GM18508 (cell line): ENCODE measurements at regions not wholly inside any gene's neighbourhood (a gene's known extent, or its start where the extent isn't known, plus 50 kb on each side); places are given as distances from the start of the nearest gene placed in this dataset.
A peak's percentile ranks its signal among the peaks of the same experiment; 100 is the strongest.

ENCODE experiments used
- ATAC-seq: cut with Tn5 transposase; IDR thresholded peaks from one replicate; pipeline ENCODE4 v1.9.1; 2021; ENCODE audit warnings: moderate number of reproducible peaks; ENCODE audit not compliant: insufficient read depth, unreplicated experiment

DNA sequence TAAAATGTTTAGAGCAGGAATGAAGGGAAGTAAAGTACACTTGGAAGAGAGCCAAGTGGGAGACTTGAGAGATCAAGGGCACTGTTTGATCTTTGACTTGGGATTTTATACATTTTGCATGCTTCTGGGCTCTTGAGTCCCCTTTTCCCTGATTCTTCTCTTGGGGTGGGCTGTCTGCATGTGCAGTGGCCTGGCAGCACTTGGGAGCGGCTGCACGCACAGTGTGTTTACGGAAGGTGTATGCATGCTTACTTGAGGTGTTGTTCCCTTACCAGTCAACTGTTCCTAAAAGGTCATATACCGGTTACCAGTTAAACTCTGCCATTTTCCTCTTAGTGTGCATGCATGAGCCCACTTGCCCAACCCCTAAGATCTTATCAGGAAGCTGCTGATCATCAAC is 377.7 kb downstream of the CYLC2 start:
- no peak for ATAC-seq

DNA sequence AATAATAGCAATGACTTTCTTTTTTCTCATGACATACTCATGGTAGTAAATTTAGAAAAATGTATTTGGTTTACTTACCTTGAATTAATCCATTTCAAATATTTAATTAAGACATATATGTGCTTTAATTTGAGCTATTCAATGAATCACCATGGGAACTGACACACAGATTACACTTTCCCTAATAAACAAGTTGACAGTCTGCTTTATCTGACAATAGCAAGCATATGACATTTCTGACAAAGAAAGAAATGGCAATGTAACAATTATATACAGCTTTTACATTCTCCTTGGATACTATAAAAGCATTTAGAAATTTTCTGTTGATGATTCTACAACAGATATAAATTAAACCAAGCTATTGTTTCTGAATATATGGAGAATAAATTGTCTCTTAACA is 382.5 kb downstream of the CYLC2 start:
- no peak for ATAC-seq

DNA sequence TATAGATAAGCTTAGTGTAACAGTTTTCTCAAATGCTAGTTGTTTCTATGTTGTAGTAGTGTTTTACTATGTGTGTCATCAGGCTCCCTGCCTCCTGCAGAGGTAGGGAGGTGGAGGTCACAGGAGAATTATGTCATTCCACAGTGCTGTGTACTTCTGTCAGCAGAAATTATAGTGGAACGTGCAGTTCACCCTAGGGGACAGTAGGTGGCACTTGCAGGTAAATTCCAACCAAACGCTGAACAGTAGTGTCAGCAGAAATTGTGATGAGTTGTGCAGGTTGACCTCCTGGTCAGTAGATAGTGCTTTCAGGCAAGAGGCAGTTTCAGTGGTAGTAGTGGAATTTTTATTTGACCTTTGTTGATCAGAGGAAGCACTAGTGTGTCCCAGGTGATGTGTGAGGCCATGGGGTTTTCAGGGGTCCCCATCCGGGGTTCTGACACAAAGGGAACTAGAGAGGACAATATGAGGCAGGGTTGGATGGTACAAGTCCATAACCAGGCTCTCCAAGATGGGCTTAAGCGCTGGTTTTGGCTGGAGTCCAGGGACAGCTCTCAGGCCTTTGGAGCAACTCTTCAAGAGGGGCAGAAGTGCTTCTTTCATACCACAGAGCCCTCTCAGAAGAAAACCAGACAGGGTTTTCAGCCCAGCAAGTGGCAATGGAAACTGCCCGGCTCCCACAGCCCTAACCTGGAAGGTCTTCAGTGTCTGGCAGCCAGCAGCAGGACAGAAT is 402.9 kb downstream of the CYLC2 start:
- ATAC-seq: peak; percentile 98

DNA sequence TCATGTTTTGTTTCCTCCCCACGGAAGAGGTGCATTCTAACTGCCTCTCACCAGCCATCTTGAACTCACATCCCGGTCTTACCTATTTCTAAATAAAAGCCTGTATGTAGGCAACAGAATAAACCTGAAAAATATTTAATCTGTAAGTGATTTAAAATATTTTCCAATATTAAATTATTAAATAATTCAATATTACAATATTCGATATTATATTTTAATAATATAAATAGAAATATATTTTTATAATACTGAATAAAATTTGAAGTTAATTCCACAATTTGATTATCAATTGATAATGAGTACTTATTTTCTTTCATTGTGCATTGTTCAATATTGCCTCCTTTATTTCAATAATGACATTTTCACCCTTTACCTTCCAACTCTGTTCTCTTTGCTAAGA is 404.4 kb downstream of the CYLC2 start:
- no peak for ATAC-seq

DNA sequence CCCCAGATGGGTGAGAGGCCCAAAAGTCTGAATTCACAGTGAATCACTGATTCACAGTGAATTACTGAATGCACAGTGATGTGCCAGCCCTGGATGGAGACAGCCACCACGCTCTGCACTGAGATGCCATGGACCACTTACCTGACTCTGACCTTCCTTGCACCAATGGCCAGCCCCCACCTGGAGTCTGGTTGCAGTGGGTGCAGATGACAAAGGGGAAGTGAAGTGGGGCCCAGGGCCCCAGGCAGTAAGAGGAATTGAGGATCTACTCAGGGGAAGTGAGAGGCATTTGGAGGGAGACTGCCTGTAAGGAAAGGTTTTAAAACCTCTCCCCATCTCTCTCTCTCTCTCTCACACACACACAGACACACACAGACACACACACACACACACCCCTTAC is 412.1 kb downstream of the CYLC2 start:
- no peak for ATAC-seq

GRCh38 chr9:103410059-103410458 is 414.9 kb downstream of the CYLC2 start:
- ATAC-seq: no peak

GRCh38 chr9:103427696-103428095 is 432.6 kb downstream of the CYLC2 start:
- no peak for ATAC-seq

GRCh38 chr9:103430469-103430868 is 435.3 kb downstream of the CYLC2 start:
- ATAC-seq: no peak

GRCh38 chr9:103431809-103432208 is 436.7 kb downstream of the CYLC2 start:
- no peak for ATAC-seq

- no peak for ATAC-seq
Observed at GRCh38 chr9:103444176-103444575, 449.0 kb downstream of the CYLC2 start.

DNA sequence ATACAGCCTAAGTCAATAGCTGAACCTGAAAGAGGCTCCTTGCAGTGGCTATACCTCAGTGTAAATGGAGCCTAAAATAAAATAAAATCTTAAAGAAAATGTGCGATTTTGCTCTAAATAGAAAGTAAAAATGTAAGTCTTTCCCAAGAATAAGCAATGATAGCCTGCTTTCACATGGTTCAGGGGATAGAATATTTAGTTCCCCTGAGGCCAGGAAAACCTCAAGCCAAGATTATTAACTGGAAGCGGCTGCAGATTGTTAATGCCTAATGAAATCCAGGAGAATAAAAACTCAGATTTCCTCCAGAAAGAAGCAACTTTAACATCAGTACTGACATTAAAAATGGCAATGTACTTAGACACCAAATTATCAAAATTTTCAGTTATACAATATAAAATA is 463.7 kb downstream of the CYLC2 start:
- no peak for ATAC-seq

- no peak for ATAC-seq
Observed at GRCh38 chr9:103471241-103471640, 476.1 kb downstream of the CYLC2 start.

- ATAC-seq: no peak
Observed at GRCh38 chr9:103474156-103474555, 479.0 kb downstream of the CYLC2 start.

DNA sequence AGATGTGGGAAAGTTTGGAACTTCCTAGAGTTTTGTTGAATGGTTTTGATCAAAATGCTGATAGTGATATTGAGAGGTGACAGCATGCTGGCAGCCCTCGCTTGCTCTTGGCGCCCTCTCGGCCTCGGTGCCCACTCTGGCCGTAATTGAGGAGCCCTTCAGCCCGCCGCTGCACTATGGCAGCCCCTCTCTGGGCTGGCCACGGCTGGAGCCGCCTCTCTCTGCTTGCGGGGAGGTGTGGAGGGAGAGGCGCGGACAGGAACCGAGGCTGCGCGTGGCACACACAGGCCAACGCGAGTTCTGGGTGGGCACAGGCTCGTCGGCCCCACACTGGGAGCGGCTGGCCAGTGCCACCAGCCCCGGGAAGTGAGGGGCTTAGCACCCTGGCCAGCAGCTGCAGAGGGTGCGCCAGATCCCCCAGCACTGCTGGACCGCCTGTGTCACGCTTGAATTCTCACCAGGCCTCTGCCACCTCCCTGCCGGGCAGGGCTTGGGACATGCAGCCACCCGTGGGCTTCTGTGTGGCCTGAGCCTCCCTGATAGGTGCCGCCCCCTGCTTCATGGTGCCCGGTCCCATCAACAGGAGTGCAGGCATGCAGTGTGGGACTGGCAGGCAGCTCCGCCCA is 488.5 kb downstream of the CYLC2 start:
- ATAC-seq: no peak

DNA sequence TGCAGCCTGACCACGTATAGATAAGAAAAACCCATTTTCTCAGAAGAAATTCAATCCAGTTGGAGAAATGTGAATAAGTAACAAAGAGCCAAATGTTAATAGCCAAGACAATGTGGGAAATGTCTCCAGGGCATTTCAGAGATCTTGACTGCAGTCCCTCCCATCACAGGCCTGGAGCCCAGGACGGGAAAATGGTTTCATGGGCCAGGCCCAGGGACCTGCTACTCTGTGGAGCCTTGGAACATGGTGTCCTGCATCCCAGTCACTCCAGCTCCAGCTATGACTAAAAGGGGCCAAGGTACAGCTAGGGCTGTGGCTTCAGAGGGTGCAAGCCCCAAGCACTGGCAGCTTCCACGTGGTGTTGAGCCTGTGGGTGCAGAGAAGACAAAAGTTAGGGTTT is 490.0 kb downstream of the CYLC2 start:
- ATAC-seq: no peak

- ATAC-seq: no peak
Observed at GRCh38 chr9:103514767-103515166, 519.6 kb downstream of the CYLC2 start.

- no peak for ATAC-seq
Observed at GRCh38 chr9:103522409-103522808, 527.3 kb downstream of the CYLC2 start.

GRCh38 chr9:103530934-103531333 is 535.8 kb downstream of the CYLC2 start:
- ATAC-seq: no peak

- no peak for ATAC-seq
Observed at GRCh38 chr9:103533318-103533717, 538.2 kb downstream of the CYLC2 start.

DNA sequence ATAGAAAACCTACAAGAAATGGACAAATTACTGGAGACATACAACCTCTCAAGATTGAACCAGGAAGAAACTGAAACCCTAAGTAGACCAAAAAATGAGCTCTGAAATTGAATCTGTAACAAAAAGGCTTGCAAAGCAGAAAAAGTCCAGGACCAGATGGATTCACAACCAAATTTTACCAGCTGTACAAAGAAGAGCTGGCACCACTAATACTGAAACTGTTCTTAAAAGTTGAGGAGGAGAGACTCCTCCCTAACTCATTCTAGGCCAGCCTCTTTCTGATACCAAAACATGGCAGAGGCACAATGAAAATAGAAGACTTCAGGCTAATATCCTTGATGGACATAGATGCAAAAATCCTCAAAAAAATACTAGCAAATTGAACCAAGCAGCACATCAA is 542.3 kb downstream of the CYLC2 start:
- ATAC-seq: no peak

DNA sequence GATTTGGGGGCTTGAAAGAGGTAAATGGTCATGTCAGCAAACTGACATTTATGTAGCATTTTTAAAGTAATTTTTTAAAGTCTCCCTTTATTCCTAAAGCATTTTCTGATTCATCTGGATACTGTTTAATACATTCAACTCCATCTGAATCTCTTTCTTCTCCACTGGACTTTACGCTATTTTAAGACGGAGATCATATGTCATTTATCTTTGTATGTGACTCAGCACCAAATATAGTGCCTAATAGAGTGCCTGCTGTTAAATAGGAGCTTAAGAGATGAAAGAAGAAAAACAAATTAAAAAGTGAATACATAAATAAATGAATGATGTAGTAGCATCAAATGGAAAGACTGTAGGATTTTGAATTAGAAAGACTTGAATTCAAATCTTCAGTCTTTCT is 548.8 kb upstream of the SMC2 start:
- no peak for ATAC-seq

GRCh38 chr9:103552712-103553111 is 541.4 kb upstream of the SMC2 start:
- no peak for ATAC-seq
